ENCODE measurements at regions not wholly inside any gene's neighbourhood (a gene's known extent, or its start where the extent isn't known, plus 50 kb on each side); places are given as distances from the start of the nearest gene placed in this dataset.

DNA sequence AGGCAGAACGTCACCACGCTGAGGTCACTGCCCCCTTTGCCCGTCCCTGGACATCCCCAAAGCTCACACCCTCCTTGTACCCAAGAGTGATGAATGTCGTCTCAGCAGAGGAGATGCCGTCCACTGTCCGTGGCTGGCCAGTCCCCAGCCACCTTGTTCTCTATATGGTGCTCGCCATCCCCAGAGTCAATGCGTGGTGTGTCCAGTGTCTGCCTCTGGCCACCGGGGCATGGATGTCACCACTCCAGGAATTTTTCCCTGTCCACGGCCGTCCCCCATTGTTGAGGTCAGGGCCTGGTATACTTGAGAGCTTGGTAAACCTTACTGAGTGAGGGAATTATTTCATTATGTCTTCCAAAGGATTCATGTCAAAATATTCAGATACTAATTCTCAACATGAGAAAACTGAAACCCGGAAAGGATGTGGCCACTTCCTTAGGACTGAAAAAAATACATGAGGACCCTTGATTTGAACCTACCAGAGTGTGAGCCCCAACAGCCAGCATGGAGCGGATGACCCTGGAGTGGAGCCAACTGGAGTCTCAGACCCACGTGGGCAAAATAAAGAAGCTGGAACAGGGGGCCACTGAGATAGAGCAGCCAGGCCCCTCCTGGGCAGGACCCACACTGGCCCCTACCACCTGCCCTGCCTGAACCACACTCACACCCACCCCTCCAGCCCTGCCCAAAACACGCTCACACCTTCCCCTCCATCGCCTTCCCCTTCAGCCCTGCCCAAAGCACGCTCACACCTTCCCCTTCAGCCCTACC lies 376.4 kb downstream of the BRD1 start:
- Histone ChIP-seq H3K27me3 (replicated peaks; ENCODE audit: control insufficient read depth, insufficient read depth, low read length) (no peaks in the 10 kb centered on the region), H3K36me3 (ENCODE audit: control insufficient read depth, insufficient read depth, low read length) (no peaks in the 10 kb centered on the region), H3K4me3 (replicated peaks; ENCODE audit: low read depth, low read length) (no peak overlapping the region)
- no peak for DNase-seq (ENCODE audit: extremely low read depth, insufficient read length)
- TF ChIP-seq, protein P1, sequence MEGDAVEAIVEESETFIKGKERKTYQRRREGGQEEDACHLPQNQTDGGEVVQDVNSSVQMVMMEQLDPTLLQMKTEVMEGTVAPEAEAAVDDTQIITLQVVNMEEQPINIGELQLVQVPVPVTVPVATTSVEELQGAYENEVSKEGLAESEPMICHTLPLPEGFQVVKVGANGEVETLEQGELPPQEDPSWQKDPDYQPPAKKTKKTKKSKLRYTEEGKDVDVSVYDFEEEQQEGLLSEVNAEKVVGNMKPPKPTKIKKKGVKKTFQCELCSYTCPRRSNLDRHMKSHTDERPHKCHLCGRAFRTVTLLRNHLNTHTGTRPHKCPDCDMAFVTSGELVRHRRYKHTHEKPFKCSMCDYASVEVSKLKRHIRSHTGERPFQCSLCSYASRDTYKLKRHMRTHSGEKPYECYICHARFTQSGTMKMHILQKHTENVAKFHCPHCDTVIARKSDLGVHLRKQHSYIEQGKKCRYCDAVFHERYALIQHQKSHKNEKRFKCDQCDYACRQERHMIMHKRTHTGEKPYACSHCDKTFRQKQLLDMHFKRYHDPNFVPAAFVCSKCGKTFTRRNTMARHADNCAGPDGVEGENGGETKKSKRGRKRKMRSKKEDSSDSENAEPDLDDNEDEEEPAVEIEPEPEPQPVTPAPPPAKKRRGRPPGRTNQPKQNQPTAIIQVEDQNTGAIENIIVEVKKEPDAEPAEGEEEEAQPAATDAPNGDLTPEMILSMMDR (IDR thresholded peaks at IDR 0.05; ENCODE audit: insufficient read depth, low read length, poor library complexity, severe bottlenecking) = no peak

DNA sequence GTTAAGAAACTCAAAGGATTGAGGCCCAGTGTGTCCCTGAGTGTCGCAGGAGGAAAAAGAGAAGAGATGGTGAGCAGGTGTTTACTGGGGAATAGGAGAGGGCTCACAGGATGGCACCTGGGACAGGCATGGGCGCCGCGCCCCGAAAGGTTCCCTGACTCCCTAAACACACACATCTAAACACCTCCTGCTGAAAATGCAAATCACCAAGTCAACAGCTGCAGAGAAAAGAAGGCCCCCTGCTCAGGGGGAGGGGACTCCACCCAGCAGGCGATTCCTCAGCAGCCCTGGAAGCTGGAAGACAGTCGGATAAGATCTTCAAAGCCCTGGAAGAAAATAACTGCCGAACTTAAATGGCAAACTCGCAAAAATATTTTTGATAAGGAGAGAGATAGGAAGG lies 377.2 kb downstream of the BRD1 start:
- no peak for DNase-seq (ENCODE audit: extremely low read depth, insufficient read length)

DNA sequence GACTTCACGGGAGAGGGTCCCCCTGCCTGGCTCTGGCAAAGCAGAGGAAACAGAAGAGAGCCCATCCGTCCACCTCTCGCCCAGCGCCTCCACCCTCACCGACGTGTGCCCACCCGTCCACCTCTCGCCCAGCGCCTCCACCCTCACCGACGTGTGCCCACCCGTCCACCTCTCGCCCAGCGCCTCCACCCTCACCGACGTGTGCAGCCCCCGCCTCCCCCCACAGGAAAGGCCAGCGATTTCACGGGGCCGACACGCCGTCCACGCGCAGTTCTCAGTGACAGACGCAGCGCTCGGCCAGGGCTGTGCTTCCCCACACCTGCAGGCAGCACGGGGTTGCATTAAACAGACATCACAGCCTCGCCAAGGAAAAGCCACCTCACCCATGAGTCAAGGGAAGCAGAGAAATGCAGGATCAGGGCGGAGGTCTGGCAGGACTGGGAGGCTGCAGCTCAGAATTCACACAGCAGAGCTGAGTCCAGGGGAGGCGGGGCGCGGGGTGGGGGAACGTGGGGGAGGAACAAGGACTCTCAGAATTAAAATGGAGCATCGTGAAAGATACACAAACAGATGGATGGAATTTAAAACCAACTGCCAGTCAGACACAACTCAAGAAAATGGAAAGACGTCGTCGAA lies 377.7 kb downstream of the BRD1 start:
- TF ChIP-seq, protein P1 (IDR thresholded peaks at IDR 0.05; ENCODE audit: insufficient read depth, low read length, poor library complexity, severe bottlenecking) = no peak
- no peak for DNase-seq (ENCODE audit: extremely low read depth, insufficient read length)
- H3K27me3 ChIP-seq (replicated peaks; ENCODE audit: control insufficient read depth, insufficient read depth, low read length) = no peaks in the 10 kb centered on the region
- no peaks in the 10 kb centered on the region for H3K36me3 ChIP-seq (ENCODE audit: control insufficient read depth, insufficient read depth, low read length)
- no peak overlapping the region for H3K4me3 ChIP-seq (replicated peaks; ENCODE audit: low read depth, low read length)

More for the DNA sequence above, 377.2 kb downstream of the BRD1 start:
- H3K27me3 ChIP-seq (replicated peaks; ENCODE audit: control insufficient read depth, insufficient read depth, low read length) = no peaks in the 10 kb centered on the region
- H3K36me3 ChIP-seq (ENCODE audit: control insufficient read depth, insufficient read depth, low read length) = no peaks in the 10 kb centered on the region
- TF ChIP-seq, protein P1 (IDR thresholded peaks at IDR 0.05; ENCODE audit: insufficient read depth, low read length, poor library complexity, severe bottlenecking) = no peak
- no peak overlapping the region for H3K4me3 ChIP-seq (replicated peaks; ENCODE audit: low read depth, low read length)

DNA sequence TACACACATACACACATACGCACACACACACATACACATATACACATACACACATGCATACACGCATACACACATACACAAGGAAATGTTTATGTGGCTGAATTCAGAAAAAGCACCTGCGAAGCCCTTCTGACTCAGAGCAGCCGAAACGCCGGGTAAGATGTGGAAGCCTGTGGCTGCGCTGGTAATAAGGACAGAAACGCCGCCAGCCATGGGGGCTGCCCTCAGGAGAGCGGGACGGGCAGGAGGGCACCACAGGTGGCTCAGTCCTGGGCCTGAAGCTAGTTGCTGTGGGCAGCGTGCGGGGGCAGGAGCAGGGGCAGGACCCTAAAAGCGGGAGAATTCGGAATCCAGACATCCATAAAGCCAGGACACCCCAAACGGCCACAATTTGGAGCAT lies 378.3 kb downstream of the BRD1 start:
- Histone ChIP-seq H3K4me3 (replicated peaks; ENCODE audit: low read depth, low read length) (no peak overlapping the region), H3K27me3 (replicated peaks; ENCODE audit: control insufficient read depth, insufficient read depth, low read length) (no peaks in the 10 kb centered on the region), H3K36me3 (ENCODE audit: control insufficient read depth, insufficient read depth, low read length) (no peaks in the 10 kb centered on the region)
- TF ChIP-seq, protein P1 (IDR thresholded peaks at IDR 0.05; ENCODE audit: insufficient read depth, low read length, poor library complexity, severe bottlenecking) = no peak
- DNase-seq (ENCODE audit: extremely low read depth, insufficient read length) = no peak

DNA sequence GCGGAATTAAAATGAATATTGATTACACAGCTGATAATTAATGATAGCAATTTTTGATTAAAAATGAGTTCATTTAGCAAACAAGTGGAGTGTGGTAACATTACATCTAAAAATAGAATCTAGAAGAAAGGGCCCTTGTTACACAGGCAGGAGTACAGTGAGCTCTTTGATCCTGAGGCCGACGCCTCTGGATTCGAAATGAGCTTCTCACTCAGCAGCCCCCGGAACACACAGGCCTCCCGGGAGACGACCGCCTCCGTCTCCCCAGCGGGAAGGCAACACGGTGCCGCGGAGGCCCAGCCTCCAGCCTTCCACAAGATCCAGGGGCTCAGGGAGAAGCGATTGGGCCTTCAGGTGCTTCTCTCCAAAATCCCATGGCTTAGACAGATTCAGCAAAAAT lies 379.1 kb downstream of the BRD1 start:
- TF ChIP-seq, protein P1 (IDR thresholded peaks at IDR 0.05; ENCODE audit: insufficient read depth, low read length, poor library complexity, severe bottlenecking) = no peak
- H3K36me3 ChIP-seq (ENCODE audit: control insufficient read depth, insufficient read depth, low read length) = no peaks in the 10 kb centered on the region
- H3K4me3 ChIP-seq (replicated peaks; ENCODE audit: low read depth, low read length) = no peak overlapping the region
- H3K27me3 ChIP-seq (replicated peaks; ENCODE audit: control insufficient read depth, insufficient read depth, low read length) = no peaks in the 10 kb centered on the region
- DNase-seq (ENCODE audit: extremely low read depth, insufficient read length) = no peak
